ENCODE measurements at regions not wholly inside any gene's neighbourhood (a gene's known extent, or its start where the extent isn't known, plus 50 kb on each side); places are given as distances from the start of the nearest gene placed in this dataset.

- Histone ChIP-seq H2AFZ (ENCODE audit: insufficient read depth, low read depth, low read length, poor library complexity, severe bottlenecking) (no peak overlapping the region), H3K9me3 (replicated peaks in 1 of 2; ENCODE audit: control insufficient read depth in 1 of 2, insufficient read depth in 1 of 2, low read length in 2 of 2) (no peaks in the 10 kb centered on the region), H3K27me3 (ENCODE audit: control insufficient read depth in 2 of 2, insufficient read depth in 2 of 2, low read length in 2 of 2) (no peaks in the 10 kb centered on the region), H3K79me2 (ENCODE audit: insufficient read depth, low read length) (no peaks in the 10 kb centered on the region), H4K20me1 (ENCODE audit: insufficient read depth, low read length) (no peaks in the 10 kb centered on the region), H3K36me3 (replicated peaks in 1 of 2; ENCODE audit: control insufficient read depth in 1 of 2, insufficient read depth in 2 of 2, low read length in 2 of 2) (no peaks in the 10 kb centered on the region), H3K4me1 (ENCODE audit: control insufficient read depth in 1 of 2, insufficient read depth in 2 of 2, low read length in 2 of 2) (no peaks in the 10 kb centered on the region), H3K4me2 (replicated peaks; ENCODE audit: extremely low read depth, low read length, poor library complexity, severe bottlenecking) (no peak overlapping the region), H3K4me3 (replicated peaks in 1 of 3; ENCODE audit: low read depth in 2 of 3, low read length in 3 of 3) (no peak overlapping the region), H3K27ac (ENCODE audit: low read depth in 1 of 2, low read length in 2 of 2) (no peak overlapping the region), H3K9ac (ENCODE audit: insufficient read depth, low read length, poor library complexity, severe bottlenecking) (no peak overlapping the region)
- no peaks in the 10 kb centered on the region for H3K27me3 Mint-ChIP-seq (ENCODE audit: low read depth in 3 of 3)
- 71% methylated on average over 2 of the region's 2 CpGs for WGBS (ENCODE audit: insufficient coverage)
- H3K4me3 Mint-ChIP-seq, result no peak overlapping the region
- H3K36me3 Mint-ChIP-seq, result no peaks in the 10 kb centered on the region
- intact Hi-C loops (cut with micrococcal nuclease), result no loop called here
- no peak for DNase-seq
- TF ChIP-seq CTCF (IDR thresholded peaks at IDR 0.05), result no peak
- peaks cover 0 to 2% (median 0%) of the 10 kb centered on the region in 7 donors for H3K9me3 Mint-ChIP-seq
- no peaks in the 10 kb centered on the region for H3K4me1 Mint-ChIP-seq
- no peak overlapping the region for H3K27ac Mint-ChIP-seq
These were observed 1418.4 kb downstream of the PCDH18 start for GRCh38 chr4:136113921-136114320.

DNA sequence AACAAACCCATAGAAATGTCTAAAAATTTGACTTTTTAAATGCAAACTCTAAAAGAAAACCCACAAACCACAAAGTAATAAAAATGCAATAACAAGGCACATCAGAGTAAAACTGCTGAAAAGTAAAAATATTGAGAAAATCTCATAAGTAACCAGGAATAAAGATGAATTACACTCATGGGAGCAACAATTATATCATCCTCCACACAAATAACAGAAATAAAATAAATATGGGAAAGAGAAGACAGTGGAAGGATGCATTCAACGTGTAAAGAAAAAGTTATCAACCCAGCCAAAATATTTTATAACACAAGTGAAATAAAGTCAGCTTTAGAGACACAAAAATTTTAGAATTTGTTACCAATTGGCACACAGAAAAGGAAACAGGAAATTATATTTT lies 1420.2 kb downstream of the PCDH18 start:
- intact Hi-C loops (cut with micrococcal nuclease), result no loop called here
- H3K9me3 Mint-ChIP-seq, result peaks cover 0 to 2% (median 0%) of the 10 kb centered on the region in 7 donors
- no peak for DNase-seq

More for the DNA sequence above, 1420.2 kb downstream of the PCDH18 start:
- Histone ChIP-seq H3K36me3 (replicated peaks in 1 of 2; ENCODE audit: control insufficient read depth in 1 of 2, insufficient read depth in 2 of 2, low read length in 2 of 2) (no peaks in the 10 kb centered on the region), H3K4me2 (replicated peaks; ENCODE audit: extremely low read depth, low read length, poor library complexity, severe bottlenecking) (no peak overlapping the region), H3K27me3 (ENCODE audit: control insufficient read depth in 2 of 2, insufficient read depth in 2 of 2, low read length in 2 of 2) (no peaks in the 10 kb centered on the region), H3K27ac (ENCODE audit: low read depth in 1 of 2, low read length in 2 of 2) (no peak overlapping the region), H2AFZ (ENCODE audit: insufficient read depth, low read depth, low read length, poor library complexity, severe bottlenecking) (no peak overlapping the region), H3K9ac (ENCODE audit: insufficient read depth, low read length, poor library complexity, severe bottlenecking) (no peak overlapping the region), H3K4me3 (replicated peaks in 1 of 3; ENCODE audit: low read depth in 2 of 3, low read length in 3 of 3) (no peak overlapping the region), H3K9me3 (replicated peaks in 1 of 2; ENCODE audit: control insufficient read depth in 1 of 2, insufficient read depth in 1 of 2, low read length in 2 of 2) (no peaks in the 10 kb centered on the region), H3K4me1 (ENCODE audit: control insufficient read depth in 1 of 2, insufficient read depth in 2 of 2, low read length in 2 of 2) (no peaks in the 10 kb centered on the region), H4K20me1 (ENCODE audit: insufficient read depth, low read length) (no peaks in the 10 kb centered on the region), H3K79me2 (ENCODE audit: insufficient read depth, low read length) (no peaks in the 10 kb centered on the region)
- Mint-ChIP-seq H3K4me3 (no peak overlapping the region), H3K4me1 (no peaks in the 10 kb centered on the region), H3K36me3 (no peaks in the 10 kb centered on the region), H3K27me3 (ENCODE audit: low read depth in 3 of 3) (no peaks in the 10 kb centered on the region), H3K27ac (no peak overlapping the region)
- TF ChIP-seq CTCF (IDR thresholded peaks at IDR 0.05), result no peak
- WGBS (ENCODE audit: insufficient coverage), result no CpG with 5 or more reads among the region's 1 CpG
